GM19397 (cell line): ENCODE measurements at regions not wholly inside any gene's neighbourhood (a gene's known extent, or its start where the extent isn't known, plus 50 kb on each side); places are given as distances from the start of the nearest gene placed in this dataset.

ENCODE experiments used
- ATAC-seq: cut with Tn5 transposase; IDR thresholded peaks from one replicate; pipeline ENCODE4 v1.9.1; 2021; ENCODE audit warnings: mild to moderate bottlenecking, moderate library complexity; ENCODE audit not compliant: unreplicated experiment

GRCh38 chr12:68501226-68501625 lies 109.5 kb upstream of the RAP1B start:
- no peak for ATAC-seq

GRCh38 chr12:68505970-68506369 lies 104.7 kb upstream of the RAP1B start:
- ATAC-seq = no peak

- no peak for ATAC-seq
Measured at GRCh38 chr12:68506619-68507018, 104.1 kb upstream of the RAP1B start.

- no peak for ATAC-seq
Measured at GRCh38 chr12:68507657-68508056, 103.0 kb upstream of the RAP1B start.

- no peak for ATAC-seq
Measured at GRCh38 chr12:68508576-68508975, 102.1 kb upstream of the RAP1B start.

- no peak for ATAC-seq
Measured at GRCh38 chr12:68509242-68509641, 101.5 kb upstream of the RAP1B start.

- ATAC-seq = no peak
Measured at GRCh38 chr12:68510397-68510796, 100.3 kb upstream of the RAP1B start.

- no peak for ATAC-seq
Measured at GRCh38 chr12:68514807-68515411, 95.8 kb upstream of the RAP1B start.

GRCh38 chr12:68515793-68516192 lies 94.9 kb upstream of the RAP1B start:
- no peak for ATAC-seq

GRCh38 chr12:68521321-68521839 lies 89.3 kb upstream of the RAP1B start:
- ATAC-seq = no peak

- no peak for ATAC-seq
Measured at GRCh38 chr12:68521848-68522502, 88.7 kb upstream of the RAP1B start.

- ATAC-seq = no peak
Measured at GRCh38 chr12:68529466-68529865, 81.2 kb upstream of the RAP1B start.

GRCh38 chr12:68529869-68530268 lies 80.8 kb upstream of the RAP1B start:
- no peak for ATAC-seq

GRCh38 chr12:68530299-68530698 lies 80.4 kb upstream of the RAP1B start:
- ATAC-seq = no peak

- no peak for ATAC-seq
Measured at GRCh38 chr12:68530965-68531364, 79.7 kb upstream of the RAP1B start.

GRCh38 chr12:68532204-68532886 lies 78.4 kb upstream of the RAP1B start:
- no peak for ATAC-seq

GRCh38 chr12:68532887-68533248 lies 77.8 kb upstream of the RAP1B start:
- ATAC-seq = no peak

- no peak for ATAC-seq
Measured at GRCh38 chr12:68534108-68534507, 76.6 kb upstream of the RAP1B start.

- no peak for ATAC-seq
Measured at GRCh38 chr12:68536885-68537485, 73.7 kb upstream of the RAP1B start.

- ATAC-seq = no peak
Measured at GRCh38 chr12:68537571-68537970, 73.1 kb upstream of the RAP1B start.

- no peak for ATAC-seq
Measured at GRCh38 chr12:68538726-68539614, 71.7 kb upstream of the RAP1B start.
